H4 (cell line): ENCODE measurements at regions not wholly inside any gene's neighbourhood (a gene's known extent, or its start where the extent isn't known, plus 50 kb on each side); places are given as distances from the start of the nearest gene placed in this dataset.
A peak's percentile ranks its signal among the peaks of the same experiment; 100 is the strongest.

Source experiments
- DNase-seq: peaks from one replicate; pipeline ENCODE4 v3.0.0-alpha.2; 2015; ENCODE audit warnings: low spot score

DNA sequence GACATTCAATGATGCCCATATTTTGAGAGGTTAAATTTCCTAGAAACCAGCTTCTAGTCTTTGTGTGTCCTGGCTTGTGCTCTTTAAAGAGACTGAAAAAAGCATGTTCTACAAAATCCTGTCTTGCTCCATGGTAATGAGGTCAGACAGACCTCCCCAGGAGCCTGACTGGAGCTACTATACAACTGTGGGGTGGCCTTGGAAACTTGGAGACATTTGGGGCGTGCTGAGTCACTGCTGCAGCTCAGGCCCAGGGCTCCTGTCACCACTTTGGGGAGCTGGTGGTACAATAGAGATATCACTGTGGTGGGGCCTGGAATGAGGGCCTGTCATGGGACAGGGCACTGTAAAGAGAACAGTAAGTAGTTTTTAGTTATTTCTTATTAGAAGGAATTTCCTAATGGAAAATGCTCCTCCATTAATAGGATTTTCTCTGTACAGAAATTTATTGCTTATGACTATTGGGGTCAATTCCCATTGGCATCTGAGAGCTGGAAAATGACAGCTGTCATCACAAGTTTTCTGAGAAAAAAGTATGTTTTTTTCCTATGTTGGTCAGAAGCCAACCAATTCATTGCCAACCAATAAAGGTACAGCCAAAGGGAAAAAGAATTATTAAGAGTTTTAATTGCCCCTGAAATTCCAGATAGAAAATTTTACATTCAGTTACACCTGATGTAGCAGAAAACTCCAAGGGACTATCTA is 207.4 kb upstream of the JADE1 start:
- peak; percentile 43 for DNase-seq

- peak; percentile 99 for DNase-seq
These were observed 208.3 kb upstream of the JADE1 start for GRCh38 chr4:128600996-128601871.

- DNase-seq: no peak
These were observed 209.1 kb upstream of the JADE1 start for GRCh38 chr4:128600410-128600809.

DNA sequence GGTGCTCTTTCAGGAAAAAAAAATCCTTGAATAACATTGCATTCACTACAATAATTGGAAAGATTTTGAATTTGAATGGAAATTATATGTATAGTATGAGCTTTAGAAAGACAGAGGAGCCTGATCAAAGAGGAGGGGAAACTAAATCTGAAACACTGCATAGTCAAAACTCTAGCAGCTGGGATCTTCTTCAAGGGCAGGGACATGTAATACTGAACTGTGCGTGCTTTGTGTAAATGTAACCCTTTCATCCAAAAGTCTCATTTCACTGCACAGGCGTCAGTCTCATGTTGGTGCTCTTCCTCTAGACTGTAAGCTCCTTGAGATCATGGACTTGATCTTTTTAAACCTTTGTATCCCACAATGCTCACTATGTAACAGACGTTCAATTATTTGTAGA is 212.0 kb upstream of the JADE1 start:
- DNase-seq: no peak

DNA sequence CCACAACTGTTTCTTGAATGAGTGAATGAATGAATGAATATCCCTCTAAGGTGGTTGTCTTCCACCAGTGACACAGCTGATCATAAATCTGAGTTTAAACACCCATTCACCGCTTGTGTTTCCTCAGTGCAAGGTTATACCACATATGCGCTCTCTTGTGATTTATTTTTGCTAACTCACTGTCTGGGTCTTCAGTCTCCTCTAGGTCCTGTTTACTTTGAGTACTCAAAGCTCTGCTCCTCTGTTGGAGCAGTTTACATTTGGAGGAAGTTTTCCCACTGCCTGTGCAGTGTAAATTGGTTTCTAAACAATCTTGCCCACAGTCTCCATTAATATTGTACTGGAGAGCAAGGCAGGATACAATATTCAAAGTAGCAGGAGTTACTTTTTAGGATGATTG is 212.6 kb upstream of the JADE1 start:
- DNase-seq: peak; percentile 77

- DNase-seq: no peak
These were observed 213.4 kb upstream of the JADE1 start for GRCh38 chr4:128596115-128596514.

- DNase-seq: no peak
These were observed 218.0 kb upstream of the JADE1 start for GRCh38 chr4:128591482-128591881.

- DNase-seq: no peak
These were observed 218.7 kb upstream of the JADE1 start for GRCh38 chr4:128590773-128591172.

DNA sequence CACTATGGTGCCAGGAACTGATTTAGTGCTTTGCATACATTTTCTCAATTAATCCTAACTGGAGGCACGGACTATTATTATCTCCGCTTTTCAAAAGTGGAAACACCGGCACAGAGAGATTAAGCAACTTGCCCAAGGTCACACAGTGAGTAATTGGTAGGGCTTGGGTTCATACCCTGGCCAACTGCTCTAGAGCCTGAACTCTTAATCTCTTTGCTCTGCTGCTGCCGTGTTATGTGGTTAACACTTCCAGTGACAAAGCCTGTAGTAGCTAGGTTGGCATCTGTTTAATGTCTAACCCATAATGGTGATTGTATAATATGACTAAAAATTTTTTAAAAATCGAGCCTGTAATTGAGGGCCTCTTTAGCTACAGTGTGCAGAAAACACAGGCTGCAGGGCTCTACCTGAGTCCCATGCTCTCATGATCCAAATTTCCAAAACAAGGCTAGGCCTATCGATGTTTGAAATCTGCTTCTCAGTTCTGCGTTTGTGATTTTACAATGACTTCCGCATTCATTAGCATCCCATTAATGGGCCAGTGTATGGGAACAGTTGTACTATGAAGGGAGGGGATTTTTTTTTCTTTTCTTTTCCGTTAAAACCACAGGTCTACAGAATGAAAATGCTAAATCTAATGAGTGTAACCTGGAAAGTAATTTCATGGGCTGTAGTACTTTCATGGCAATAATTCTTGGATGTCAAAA is 219.3 kb upstream of the JADE1 start:
- no peak for DNase-seq

DNA sequence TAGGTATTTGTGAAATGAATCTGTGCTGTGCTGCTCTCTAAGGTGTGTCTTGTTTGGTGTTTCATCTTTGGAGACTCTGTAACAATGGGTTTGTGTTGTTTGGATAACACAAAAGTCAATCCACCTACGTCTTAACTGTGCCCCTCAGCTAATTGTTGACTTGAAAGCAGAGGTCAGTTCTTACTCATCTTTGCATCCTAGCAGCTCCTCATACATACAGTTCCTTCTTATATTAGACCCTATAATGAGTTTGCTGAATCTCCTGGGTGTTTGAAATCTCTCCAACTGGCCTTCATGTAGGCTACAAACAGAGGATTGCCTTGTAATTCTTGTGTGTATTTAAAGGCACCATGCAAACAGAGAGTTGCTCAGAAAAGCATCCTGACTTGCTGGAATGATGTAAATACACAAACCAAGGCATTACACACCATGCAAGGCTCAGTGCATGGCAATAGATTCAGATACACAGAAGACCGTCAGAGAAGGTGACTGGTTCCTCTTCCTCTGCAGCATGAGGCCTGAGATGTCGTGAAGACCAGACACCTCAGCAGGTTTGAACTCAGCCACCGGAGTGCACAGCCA is 220.0 kb upstream of the JADE1 start:
- DNase-seq: no peak

DNA sequence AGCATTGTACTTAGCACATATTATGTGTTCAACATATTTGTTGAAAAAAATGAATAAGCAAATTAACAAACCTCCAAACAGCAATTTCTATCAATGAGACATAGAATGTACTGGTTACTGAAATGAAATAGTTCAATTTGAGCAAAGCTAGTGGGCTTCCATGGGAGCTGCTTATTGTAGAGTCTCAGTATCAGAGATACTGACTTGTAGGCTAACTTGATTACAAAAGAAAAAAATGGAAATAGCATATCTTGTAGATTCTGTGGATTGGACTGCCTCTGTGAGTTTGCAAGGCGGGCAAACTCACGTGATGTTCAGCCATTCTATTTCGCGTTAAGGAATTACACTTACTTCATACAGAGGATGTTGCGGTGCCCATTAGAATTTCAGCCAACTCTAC is 222.1 kb upstream of the JADE1 start:
- DNase-seq: no peak

DNA sequence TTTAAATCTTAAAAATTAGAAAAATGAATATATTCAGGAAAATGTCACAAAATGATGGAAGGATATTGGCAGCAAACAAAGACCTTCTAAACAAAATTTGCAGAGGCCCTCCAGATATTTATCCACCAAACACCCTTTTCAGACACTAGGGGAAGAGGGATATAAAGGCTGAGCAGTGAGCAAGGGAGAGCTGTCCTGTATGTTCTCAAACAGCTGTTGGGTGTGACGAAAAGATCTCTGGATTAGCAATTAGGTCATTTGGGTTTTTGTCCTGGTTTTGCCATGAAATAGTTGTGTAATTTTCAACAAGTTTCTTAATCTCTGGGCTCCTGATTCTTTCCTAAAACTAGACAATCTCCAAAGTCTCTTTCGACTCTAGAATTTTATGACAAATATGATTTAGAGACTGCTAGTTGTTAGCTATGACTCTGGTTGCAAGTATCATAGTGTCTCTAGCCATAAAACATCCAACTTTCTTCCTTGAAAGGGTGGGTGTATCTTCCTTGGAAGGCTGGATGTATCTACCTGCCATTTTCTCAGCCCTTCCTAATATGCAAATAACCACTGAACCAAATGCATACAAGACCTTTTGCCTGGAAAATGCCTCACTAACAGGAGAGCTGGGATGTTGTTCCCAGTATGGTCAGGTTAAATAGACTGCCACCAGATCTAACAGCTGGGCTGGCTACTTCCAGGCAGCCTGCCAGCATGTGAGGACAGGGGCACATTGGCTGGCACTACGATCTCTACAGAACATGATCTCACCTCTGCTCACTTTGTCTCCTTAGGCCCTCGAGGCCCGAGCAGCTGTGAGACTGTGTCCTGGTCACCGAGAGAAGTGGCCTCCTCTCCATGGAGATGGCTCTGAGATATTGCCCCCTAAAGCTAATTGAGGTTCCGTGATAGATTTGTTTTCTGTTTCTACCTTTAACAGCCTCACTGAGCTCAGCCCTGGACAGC is 225.5 kb upstream of the JADE1 start:
- DNase-seq: peak; percentile 51

- no peak for DNase-seq
These were observed 227.1 kb upstream of the JADE1 start for GRCh38 chr4:128582427-128582870.

- DNase-seq: no peak
These were observed 230.2 kb upstream of the JADE1 start for GRCh38 chr4:128579154-128579853.

DNA sequence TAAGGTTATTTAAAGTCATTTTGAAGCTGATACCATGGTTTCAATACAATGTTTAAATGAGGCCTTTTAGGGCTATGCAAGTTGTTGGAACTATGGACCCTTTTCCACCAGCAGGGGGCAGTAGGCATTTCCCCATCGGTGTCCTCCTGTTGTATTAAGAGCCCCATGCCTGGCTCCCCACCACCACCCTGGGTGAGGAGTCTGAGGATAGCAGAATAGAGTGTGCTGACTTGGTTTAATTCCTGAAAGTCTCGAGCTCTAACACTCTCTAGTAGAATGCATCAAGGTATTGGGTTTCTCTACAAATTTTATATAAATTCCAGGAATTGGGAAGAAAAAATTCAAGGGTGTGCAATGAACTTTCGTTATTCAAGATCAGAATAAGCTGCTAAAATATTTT is 234.8 kb upstream of the JADE1 start:
- DNase-seq: peak; percentile 63

DNA sequence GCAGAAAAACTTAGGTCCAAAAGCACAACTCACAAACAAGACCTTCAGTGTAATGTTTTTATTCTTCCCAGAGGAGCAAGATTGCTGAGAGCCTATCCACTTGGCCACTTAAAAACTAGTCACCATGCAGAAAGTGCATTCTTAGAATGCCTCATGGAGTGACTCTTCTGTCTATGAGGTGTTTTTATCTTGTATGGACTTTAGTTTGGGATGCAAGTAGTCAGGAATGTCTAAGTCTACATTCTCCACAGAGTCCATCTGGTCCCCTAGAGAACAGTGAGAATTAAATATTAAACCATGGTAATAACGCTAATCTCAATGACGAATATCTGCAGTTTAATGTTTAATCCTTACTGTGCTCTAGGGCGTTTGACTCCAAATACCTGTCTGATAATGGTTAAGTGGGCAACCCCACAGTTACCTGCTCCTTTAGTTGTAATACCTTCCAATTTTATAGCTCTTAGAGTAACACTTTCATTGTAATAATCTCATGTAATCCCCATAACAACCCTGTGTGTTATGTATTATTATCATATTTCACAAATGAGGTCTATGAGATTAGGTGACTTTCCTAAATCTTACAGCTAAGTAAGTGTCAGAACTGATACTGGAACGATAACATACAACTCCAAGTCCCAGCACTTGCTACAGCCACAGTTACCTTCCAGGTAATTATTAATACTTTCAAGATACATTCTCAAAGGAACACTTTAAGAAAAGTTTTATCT is 235.6 kb upstream of the JADE1 start:
- no peak for DNase-seq

DNA sequence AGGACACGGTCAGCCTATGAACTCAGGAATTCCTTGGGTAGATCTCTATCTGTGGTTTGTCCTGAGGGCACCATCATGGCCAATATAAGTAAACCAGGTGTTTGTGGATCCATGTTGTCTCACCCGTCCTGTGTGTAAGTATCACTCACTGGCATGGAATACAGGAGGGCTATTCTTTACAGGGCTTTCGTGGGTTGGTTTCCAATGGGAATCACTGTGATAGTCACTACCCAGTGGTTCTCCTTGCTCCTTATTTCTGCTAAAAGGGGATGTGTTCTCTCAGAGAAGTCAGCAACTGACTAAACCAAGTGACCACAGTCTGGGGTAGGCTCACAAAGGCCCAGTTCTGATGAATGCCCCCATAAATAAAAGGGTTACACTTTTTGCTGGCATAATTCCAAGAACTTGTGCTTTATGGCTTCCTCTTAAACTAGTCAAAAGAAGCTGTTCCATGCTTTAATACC is 236.7 kb upstream of the JADE1 start:
- DNase-seq: no peak

DNA sequence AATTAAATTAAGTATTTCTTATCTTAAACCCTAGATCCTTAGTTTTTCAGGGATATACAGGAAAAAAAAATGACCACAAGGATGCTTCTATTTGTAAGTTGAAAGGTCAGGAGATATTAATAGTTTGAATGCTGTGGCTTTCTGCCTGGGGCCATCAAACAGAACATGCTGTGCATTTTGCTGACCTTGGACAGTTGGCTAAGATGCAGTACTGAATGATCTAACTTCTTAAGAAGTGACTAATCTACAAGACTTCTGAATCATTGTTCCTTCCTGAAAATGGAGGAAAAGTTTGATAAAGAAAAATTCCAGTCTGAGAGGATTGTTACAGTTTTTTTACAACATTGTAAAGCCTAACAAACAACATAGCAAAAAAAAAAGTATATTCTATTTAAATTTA is 237.8 kb upstream of the JADE1 start:
- DNase-seq: peak; percentile 80

- DNase-seq: peak; percentile 32
These were observed 239.0 kb upstream of the JADE1 start for GRCh38 chr4:128570387-128570975.
